GM18867 (cell line): ENCODE measurements at regions not wholly inside any gene's neighbourhood (a gene's known extent, or its start where the extent isn't known, plus 50 kb on each side); places are given as distances from the start of the nearest gene placed in this dataset.
"Not testable (repeated sequence)": the region's sequence is repeated elsewhere in the genome, so short reads cannot be mapped to it uniquely, and the experiment has no call there.

Experiments
- ATAC-seq: cut with Tn5 transposase; IDR thresholded peaks from one replicate; pipeline ENCODE4 v1.9.1; 2021; ENCODE audit warnings: mild to moderate bottlenecking, moderate library complexity; ENCODE audit not compliant: unreplicated experiment

- no peak for ATAC-seq
Observed at GRCh38 chr15:69552057-69552815, 99.6 kb downstream of the RPLP1 start.

GRCh38 chr15:69553686-69554085 is 101.1 kb downstream of the RPLP1 start:
- ATAC-seq = no peak

- ATAC-seq = no peak
Observed at GRCh38 chr15:69554279-69554961, 101.8 kb downstream of the RPLP1 start.

GRCh38 chr15:69555080-69555479 is 102.5 kb downstream of the RPLP1 start:
- no peak for ATAC-seq

- ATAC-seq = no peak
Observed at GRCh38 chr15:69556344-69556743, 103.7 kb downstream of the RPLP1 start.

GRCh38 chr15:69557020-69557706 is 104.5 kb downstream of the RPLP1 start:
- no peak for ATAC-seq

GRCh38 chr15:69557707-69558409 is 105.2 kb downstream of the RPLP1 start:
- ATAC-seq = no peak

- ATAC-seq = no peak
Observed at GRCh38 chr15:69559440-69560190, 107.0 kb downstream of the RPLP1 start.

- no peak for ATAC-seq
Observed at GRCh38 chr15:69561071-69561784, 108.6 kb downstream of the RPLP1 start.

GRCh38 chr15:69562116-69562515 is 109.5 kb downstream of the RPLP1 start:
- no peak for ATAC-seq

- no peak for ATAC-seq
Observed at GRCh38 chr15:69562564-69562963, 109.9 kb downstream of the RPLP1 start.

- no peak for ATAC-seq
Observed at GRCh38 chr15:69565066-69565655, 112.5 kb downstream of the RPLP1 start.

GRCh38 chr15:69567238-69567760 is 114.7 kb downstream of the RPLP1 start:
- ATAC-seq = not testable (repeated sequence)

GRCh38 chr15:69568173-69569009 is 115.8 kb downstream of the RPLP1 start:
- ATAC-seq = no peak

- no peak for ATAC-seq
Observed at GRCh38 chr15:69570454-69570853, 117.8 kb downstream of the RPLP1 start.

- ATAC-seq = no peak
Observed at GRCh38 chr15:69570997-69571396, 118.4 kb downstream of the RPLP1 start.

- not testable (repeated sequence) for ATAC-seq
Observed at GRCh38 chr15:69573278-69573677, 120.7 kb downstream of the RPLP1 start.

GRCh38 chr15:69573815-69574475 is 121.3 kb downstream of the RPLP1 start:
- no peak for ATAC-seq
